HEK293T (cell line): ENCODE measurements at regions not wholly inside any gene's neighbourhood (a gene's known extent, or its start where the extent isn't known, plus 50 kb on each side); places are given as distances from the start of the nearest gene placed in this dataset.

ENCODE experiments used
- BHLHE40 ChIP-seq: fragments of 450-650 bp; IDR thresholded peaks from 2 replicates; pipeline ENCODE4 v1.6.1; 2016; ENCODE audit warnings: mild to moderate bottlenecking, moderate library complexity, borderline replicate concordance
- CTBP1 ChIP-seq: fragments of 450-650 bp; IDR thresholded peaks from 2 replicates; pipeline ENCODE4 v1.6.1; 2016; ENCODE audit warnings: borderline replicate concordance
- ELF4 ChIP-seq: fragments of 450-650 bp; IDR thresholded peaks from 2 replicates; pipeline ENCODE4 v1.6.1; 2017; ENCODE audit warnings: antibody characterized with exemption
- FOXA1 ChIP-seq: fragments of 450-650 bp; IDR thresholded peaks from 2 replicates; pipeline ENCODE4 v1.6.1; 2016; ENCODE audit warnings: mild to moderate bottlenecking
- FOXK2 ChIP-seq: fragments of 450-650 bp; IDR thresholded peaks from 2 replicates; pipeline ENCODE4 v1.6.1; 2016; ENCODE audit warnings: mild to moderate bottlenecking
- FOXM1 ChIP-seq: fragments of 450-650 bp; IDR thresholded peaks from 2 replicates; pipeline ENCODE4 v1.6.1; 2017; ENCODE audit warnings: mild to moderate bottlenecking, borderline replicate concordance
- HDGF ChIP-seq: fragments of 450-650 bp; IDR thresholded peaks from 2 replicates; pipeline ENCODE4 v1.6.1; 2017; ENCODE audit warnings: antibody characterized with exemption, borderline replicate concordance
- L3MBTL2 ChIP-seq: fragments of 450-650 bp; conservative IDR thresholded peaks from 2 replicates; pipeline ENCODE4 v1.6.1; 2016; ENCODE audit warnings: mild to moderate bottlenecking
- LEF1 ChIP-seq: fragments of 450-650 bp; IDR thresholded peaks from 2 replicates; pipeline ENCODE4 v1.6.1; 2017; ENCODE audit warnings: mild to moderate bottlenecking, borderline replicate concordance
- SP1 ChIP-seq: fragments of 450-650 bp; IDR thresholded peaks from 2 replicates; pipeline ENCODE4 v1.6.1; 2017
- SUZ12 ChIP-seq: fragments of 450-650 bp; IDR thresholded peaks from 2 replicates; pipeline ENCODE4 v1.6.1; 2016; ENCODE audit warnings: mild to moderate bottlenecking
- TARDBP ChIP-seq: fragments of 450-650 bp; IDR thresholded peaks from 2 replicates; pipeline ENCODE4 v1.6.1; 2016
- ZNF384 ChIP-seq: fragments of 450-650 bp; IDR thresholded peaks from 2 replicates; pipeline ENCODE4 v1.6.1; 2016
- TF ChIP-seq, protein P1 (sequence below): fragments of 450-650 bp; IDR thresholded peaks from 2 replicates; pipeline ENCODE4 v1.6.1; 2016

DNA sequence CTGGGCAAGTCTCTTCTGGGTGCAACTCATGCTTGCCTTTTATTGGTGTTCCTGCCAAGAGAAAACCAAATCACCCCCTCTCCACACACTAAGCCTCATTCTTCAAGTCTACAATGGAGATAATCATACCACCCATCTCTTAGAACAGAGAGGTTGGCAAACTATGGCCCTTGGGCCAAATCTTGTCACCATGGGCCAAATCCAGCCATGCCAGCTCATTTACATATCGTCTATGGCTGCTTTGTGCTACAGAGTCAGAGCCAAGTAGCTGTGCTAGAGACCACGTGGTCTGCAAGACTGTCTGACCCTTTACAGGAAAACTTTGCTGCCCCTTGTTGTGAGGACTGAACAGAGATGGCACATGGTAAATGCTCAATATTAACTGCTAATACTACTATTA is 270.3 kb upstream of the PARD3B start:
- TF ChIP-seq L3MBTL2 (no peak), SUZ12 (no peak), TARDBP (no peak), BHLHE40 (no peak), HDGF (no peak), FOXA1 (no peak), SP1 (no peak), FOXM1 (no peak), ZNF384 (no peak), LEF1 (no peak), FOXK2 (no peak), ELF4 (no peak), CTBP1 (no peak)
- TF ChIP-seq, protein P1, sequence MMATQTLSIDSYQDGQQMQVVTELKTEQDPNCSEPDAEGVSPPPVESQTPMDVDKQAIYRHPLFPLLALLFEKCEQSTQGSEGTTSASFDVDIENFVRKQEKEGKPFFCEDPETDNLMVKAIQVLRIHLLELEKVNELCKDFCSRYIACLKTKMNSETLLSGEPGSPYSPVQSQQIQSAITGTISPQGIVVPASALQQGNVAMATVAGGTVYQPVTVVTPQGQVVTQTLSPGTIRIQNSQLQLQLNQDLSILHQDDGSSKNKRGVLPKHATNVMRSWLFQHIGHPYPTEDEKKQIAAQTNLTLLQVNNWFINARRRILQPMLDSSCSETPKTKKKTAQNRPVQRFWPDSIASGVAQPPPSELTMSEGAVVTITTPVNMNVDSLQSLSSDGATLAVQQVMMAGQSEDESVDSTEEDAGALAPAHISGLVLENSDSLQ, result no peak
